C1 segment of cervical spinal cord (tissue), 14 donors: ENCODE measurements at regions not wholly inside any gene's neighbourhood (a gene's known extent, or its start where the extent isn't known, plus 50 kb on each side); places are given as distances from the start of the nearest gene placed in this dataset.
"Not testable (repeated sequence)": the region's sequence is repeated elsewhere in the genome, so short reads cannot be mapped to it uniquely, and the experiment has no call there.

Experiments used
- DNase-seq, 14 donors: peaks; one replicate each; lab custom pipeline; 2025; lab: John Stamatoyannopoulos, UW

DNA sequence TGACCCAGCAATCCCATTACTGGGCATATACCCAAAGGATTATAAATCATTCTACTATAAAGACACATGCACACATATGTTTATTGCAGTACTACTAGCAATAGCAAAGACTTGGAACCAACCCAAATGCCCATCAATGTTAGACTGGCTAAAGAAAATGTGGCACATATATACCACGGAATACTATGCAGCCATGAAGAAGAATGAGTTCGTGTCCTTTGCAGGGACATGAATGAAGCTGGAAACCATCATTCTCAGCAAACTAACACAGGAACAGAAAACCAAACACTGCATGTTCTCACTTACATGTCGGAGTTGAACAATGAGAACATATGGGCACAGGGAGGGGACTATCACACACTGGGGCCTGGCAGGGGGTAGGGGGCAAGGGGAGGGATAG, 183.0 kb downstream of the HACE1 start:
- DNase-seq = not testable (repeated sequence)

DNA sequence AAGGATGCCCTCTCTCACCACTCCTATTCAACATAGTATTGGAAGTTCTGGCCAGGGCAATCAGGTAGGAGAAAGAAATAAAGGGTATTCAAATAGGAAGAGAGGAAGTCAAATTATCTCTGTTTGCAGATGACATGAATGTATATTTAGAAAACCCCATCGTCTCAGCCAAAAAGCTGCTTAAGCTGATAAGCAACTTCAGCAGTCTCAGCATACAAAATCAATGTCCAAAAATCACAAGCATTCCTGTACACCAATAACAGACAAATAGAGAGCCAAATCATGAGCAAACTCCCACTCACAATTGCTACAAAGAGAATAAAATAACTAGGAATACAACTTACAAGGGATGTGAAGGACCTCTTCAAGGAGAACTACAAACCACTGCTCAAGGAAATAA, 184.6 kb downstream of the HACE1 start:
- DNase-seq = not testable (repeated sequence)

DNA sequence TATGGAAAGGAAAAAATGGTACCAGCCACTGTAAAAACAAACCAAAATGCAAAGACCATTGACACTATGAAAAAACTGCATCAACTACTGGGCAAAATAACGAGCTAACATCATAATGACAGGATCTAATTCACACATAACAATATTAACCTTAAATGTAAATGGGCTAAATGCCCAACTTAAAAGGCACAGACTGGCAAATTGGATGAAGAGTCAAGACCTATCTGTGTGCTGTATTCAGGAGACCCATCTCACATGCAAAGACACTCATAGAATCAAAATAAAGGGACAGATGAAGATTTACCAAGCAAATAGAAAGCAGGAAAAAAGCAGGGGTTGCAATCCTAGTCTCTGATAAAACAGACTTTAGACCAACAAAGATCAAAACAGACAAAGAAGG, 186.6 kb downstream of the HACE1 start:
- not testable (repeated sequence) for DNase-seq

DNA sequence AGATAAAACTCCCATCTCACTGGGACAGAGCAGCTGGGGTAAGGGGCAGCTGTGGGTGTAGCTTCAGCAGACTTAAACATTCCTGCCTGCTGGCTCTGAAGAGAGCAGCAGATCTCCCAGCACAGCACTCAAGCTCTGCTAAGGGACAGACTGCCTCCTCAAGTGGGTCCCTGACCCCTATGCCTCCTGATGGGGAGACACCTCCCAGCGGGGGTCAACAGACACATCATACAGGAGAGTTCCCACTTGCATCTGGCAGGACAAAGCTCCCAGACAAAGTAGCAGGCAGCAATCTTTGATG, 188.2 kb downstream of the HACE1 start:
- DNase-seq = not testable (repeated sequence)

DNA sequence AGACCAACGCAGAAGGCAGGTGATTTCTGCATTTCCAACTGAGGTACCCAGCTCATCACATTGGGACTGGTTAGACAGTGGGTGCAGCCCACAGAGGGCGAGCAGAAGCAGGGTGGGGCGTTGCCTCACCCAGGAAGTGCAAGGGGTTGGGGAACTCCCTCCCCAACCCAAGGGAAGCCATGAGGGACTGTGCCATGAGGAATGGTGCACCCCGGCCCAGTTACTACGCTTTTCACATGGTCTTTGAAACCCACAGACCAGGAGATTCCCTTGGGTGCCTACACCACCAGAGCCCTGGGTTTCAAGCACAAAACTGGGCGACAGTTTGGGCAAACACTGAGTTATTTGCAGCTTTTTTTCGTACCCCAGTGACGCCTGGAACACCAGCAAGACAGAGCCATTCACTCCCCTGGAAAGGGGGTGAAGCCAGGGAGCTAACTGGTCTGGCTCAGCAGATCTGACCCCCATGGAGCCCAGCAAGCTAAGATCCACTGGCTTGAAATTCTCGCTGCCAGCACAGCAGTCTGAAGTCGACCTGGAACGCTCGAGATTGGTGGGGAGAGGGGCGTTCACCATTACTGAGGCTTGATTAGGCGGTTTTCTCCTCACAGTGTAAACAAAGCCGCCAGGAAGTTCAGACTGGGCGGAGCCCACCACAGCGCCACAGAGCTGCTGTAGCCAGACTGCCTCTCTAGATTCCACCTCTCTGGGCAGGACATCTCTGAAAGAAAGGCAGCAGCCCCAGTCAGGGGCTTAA, 188.7 kb downstream of the HACE1 start:
- not testable (repeated sequence) for DNase-seq

DNA sequence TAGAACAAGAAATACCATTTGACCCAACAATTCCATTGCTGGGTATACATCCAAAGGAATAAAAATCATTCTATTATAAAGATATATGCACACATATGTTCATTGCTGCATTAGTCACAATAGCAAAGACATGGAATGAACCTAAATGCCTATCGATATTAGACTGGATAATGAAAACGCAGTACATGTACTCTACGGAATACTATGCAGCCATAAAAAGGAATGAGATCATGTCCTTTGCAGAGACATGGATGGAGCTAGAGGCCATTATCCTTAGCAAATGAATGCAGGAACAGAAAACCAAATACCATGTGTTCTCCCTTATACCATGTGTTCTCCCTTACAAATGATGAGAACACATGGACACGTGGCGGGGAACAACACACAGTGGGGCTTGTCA, 190.2 kb downstream of the HACE1 start:
- DNase-seq = no peak

DNA sequence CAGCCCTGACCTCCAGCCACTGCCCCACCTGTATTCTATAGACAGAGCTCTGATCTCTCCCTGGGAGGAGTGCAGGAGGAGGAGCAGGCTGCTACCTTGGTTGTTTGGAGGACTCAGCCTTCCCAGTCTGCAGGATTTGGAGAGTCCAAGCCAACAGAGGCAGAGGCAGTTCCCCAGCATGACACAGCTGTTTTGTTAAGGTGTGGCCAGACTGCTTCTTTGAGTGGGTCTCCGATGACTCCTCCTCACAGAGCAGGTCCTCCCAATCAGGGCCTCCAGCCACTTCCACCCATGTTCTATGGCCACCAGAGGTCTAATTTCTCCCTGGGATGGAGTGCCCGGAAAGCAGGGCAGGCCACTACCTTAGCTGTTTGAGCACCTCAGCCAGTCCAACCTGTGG, 203.5 kb downstream of the HACE1 start:
- no peak for DNase-seq

DNA sequence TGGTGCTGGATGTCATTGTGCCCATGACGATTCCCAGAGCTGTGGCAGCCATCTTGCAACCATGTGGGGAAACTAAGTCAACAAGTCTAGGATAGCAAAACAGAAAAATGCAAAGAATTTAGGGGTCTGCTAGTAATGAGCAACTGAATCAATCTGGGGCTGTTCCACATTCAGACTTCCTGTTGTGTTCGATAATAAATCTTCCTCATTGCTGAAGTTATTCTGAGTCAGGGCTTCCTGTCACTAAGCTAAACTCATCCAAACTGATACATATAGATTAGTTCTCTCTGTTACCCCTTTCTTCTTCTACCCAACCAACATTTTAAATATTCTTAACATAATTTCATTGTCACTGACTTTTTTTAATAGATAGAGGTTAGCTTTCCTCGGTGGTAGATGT, 205.9 kb downstream of the HACE1 start:
- no peak for DNase-seq

DNA sequence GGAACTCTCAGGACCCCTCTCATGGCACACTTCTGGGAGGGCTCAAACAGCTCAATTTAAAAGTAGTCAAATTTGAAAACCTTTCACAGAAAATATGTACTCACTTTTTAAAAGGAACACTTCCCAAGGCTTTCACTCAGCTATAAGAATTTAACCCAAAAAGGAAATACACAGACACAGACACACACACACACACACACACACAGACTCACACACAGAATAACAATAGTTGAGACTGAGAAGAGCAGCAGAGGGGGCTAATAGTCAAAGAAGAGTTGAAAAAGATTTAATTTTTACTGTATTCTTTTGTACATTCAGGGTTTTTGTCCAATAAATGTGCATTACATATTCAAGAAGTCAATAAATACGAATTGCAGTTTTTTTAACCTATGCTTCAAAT, 211.4 kb downstream of the HACE1 start:
- no peak for DNase-seq

DNA sequence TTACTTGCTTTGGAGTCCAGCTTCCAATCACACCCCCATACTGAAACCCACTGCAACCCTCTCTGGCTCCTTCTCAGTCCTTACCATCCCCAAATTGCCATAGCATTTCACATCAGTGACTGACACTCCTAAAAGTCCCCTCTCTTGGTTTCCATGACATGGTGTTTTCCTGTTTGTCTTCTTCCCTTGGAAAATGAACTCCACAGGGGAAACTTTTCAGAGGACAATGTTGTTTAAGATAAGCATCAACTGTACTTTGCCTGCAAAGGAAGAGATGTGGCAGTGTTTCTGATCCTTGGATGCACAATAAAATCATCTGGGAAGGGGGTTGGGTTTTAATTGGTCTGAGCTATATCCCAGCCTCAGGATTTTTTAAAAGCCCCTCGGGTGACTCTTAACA, 214.9 kb downstream of the HACE1 start:
- no peak for DNase-seq

DNA sequence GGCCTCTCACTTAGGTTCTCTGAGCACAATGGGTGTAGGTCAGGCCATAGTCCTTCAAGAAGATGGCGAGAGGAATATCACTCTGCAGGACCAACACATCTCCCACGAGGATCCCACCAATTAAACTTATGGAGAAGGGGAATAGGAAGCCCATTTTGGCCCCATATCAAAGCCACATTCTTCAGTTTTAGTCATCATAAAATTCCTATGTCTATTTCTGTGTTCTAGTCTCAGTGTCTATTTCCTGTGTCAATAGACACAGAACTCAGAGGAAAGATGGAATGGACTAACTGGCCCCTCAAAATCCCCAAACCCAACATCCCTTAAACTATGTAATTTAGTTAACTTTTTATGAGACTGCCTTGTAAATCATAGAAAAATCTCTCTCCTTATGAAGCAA, 216.8 kb downstream of the HACE1 start:
- DNase-seq = no peak

DNA sequence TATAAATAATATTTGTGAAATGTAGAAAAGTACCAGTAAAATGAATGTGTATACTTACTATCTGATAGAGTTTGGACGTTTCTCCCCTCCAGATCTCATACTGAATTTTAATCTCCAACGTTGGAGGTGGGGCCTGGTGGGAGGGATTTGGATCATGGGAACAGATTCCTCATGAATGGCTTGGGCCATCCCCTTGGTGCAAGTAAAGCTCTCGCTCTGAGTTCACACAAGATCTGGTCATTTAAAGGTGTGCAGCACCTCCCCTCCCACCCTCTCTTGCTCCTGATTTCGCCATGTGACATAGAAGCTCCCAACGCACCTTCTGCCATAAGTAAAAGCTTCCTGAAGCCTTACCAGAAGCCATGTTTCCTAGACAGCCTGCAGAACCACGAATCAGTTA, 219.0 kb downstream of the HACE1 start:
- DNase-seq = no peak

DNA sequence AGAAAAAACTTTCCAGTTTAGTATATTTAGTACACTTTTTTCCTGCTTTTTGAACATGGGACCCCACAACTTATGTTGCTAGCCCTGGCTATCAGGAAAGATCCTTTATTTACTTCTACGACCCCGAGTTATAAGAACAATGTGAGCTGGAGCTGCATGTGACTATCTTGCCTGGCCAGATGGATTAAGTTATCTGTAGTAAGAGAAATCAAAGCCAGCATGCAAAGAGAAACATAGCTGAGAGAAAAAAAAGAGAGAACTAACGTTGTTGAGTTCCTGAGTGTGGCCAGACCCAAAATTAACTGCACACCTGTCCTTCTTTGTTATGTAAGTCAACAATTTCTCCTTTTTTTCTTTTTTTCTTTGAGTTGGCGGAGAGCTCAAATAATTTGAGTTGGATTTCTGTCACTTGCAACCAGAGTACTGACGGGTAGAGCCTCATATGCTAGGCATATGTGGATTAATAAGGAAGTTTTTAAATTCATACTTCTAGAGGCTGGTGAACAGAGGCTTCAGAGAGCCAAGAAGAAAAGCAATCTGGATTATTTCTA, 219.5 kb downstream of the HACE1 start:
- DNase-seq = no peak

DNA sequence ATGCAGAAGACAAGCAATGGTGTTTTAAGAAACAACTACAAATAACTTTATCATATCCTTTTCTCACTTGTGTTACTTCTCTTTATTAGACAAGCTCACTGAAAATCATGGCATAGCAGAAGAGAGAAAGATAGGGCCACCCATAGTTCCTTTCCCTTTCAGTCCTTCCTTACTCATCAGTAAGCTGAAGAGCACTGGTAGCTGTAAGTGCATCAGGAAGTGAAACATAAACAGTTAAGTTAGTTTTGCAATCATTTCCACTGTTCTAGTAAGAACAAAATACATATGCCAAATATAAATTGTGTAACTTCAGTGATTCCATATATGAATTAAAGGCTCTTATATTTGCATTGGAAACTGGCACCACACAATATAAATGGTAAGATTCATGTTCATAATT, 220.1 kb downstream of the HACE1 start:
- DNase-seq = no peak

DNA sequence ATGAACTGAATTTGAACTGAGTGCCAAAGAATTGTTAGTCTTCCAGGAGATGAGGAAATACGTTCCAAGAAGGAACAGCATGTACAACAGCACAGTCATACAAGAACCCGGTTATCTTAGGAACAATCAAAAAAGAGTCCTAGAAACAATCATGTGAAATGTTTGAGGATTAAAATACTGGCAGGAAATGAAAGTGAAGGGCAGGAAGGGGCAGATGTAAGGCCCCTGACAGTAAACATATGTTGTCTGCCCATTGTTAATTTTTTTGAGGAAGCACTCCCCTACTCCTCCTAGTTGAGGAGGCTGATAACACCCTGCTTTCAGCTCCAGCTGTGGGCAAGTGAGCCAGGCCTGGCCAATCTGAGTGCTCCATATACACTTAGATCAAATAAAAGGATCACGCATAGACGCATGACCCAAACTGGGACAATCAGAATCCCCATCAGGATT, 220.9 kb downstream of the HACE1 start:
- DNase-seq = peak in 1 of 14 donors; percentile 16

DNA sequence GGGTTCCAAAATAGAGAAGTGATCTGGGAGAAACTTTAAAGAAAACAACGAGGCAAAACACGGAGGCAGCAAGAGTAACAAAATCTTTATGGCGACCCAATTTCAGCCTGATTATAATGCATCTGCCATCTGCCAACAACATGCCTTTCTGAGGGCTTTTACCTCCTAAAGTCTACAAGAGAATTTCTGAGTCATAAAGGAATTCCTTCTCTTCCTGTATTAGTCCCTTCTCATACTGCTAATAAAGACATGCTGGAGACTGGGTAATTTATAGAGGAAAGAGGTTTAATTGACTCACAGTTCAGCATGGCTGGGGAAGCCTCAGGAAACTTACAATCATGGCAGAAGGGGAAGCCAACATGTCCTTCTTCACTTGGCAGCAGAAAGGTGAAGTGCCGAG, 226.6 kb downstream of the HACE1 start:
- no peak for DNase-seq

DNA sequence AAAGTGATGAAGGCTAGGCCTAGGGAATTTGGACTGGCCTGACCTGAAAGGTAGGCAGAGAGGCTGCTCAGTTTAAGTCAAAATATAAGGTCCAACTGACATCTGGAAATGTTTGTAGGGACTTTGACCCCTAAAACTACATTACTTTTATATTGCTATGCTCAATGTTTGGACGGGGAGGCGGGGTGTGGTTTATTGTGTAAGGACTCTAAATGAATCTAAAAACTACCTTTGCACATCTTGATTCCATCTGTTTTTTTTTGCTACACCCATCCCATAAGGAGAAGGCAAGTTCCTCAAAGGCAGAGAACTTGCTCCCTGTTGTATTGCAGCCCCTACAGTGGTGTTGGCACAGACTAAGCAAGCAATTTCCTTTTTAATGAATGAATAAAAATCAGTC, 227.1 kb downstream of the HACE1 start:
- no peak for DNase-seq

DNA sequence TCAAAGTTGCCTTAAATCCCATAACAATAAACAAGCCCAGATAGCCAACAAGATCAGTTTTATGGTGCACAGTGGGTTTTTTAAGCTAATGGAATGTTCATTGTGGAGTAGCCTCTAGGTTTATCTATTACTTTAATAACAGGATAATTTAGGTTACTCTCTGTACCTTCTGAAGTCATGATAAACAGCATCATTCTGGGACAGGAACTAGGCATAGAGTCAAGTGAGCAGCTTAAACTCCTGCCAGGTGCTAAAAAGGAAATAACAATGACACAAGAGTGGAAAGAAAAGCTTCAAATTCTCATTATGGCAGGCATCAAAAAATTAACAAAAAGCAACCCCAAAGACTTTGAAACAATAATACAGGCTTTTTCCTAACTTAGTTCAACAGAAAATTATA, 228.8 kb downstream of the HACE1 start:
- no peak for DNase-seq

DNA sequence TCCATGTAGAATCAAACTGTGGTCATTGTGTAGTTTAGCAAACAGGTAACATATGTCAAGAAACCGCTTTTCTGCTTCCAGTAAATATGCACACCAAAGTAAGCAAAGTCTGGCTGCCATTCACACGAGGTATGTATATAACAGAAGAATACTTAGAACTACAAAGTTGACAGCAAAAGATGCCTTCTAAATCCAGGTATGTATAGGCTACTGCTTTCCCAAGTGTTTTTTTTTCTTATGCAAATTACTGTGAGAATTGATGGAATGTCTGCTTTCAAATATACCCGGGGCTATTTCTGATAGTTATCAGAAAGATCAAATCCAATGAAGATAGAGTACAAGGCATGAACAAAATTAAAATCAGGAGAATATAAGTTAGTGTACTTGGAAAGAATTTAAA, 229.2 kb downstream of the HACE1 start:
- DNase-seq = no peak

DNA sequence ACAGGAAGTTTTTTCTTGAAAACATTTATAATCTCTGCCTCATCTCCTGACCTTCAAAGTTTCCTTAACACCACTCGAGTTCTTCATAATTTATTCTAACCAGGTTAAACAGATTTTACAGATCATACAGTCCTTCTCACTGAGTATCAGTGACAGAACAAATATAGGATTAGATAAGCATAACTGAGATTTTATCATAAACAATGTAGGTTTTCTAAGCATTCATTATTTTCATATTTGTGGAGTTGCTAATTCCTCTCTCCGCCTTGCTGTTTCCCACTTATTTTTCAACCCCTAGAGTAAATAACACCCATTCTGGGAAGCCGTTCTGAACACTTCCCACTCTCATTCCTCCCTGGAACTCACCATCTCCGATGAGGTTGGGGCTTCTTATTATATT, 229.9 kb downstream of the HACE1 start:
- no peak for DNase-seq

DNA sequence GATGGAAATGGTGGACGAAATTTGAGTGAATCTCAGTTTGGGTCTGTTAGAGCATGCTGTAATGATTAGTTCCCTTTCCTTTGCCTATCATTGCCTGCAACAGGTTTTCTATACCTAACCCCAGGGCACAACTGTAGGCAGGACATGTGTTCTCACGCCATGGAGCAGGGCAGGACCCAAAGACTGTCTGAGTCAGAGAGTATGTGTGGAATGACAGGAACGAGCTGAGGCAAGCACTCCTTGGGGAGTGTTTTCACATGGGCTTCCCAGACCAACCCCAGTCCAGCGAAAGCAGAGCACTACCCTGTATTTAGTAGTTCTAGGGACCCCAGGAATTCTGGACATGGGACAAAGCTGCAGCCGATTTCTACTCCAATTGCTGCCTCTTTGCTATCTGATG, 234.2 kb downstream of the HACE1 start:
- DNase-seq = no peak

DNA sequence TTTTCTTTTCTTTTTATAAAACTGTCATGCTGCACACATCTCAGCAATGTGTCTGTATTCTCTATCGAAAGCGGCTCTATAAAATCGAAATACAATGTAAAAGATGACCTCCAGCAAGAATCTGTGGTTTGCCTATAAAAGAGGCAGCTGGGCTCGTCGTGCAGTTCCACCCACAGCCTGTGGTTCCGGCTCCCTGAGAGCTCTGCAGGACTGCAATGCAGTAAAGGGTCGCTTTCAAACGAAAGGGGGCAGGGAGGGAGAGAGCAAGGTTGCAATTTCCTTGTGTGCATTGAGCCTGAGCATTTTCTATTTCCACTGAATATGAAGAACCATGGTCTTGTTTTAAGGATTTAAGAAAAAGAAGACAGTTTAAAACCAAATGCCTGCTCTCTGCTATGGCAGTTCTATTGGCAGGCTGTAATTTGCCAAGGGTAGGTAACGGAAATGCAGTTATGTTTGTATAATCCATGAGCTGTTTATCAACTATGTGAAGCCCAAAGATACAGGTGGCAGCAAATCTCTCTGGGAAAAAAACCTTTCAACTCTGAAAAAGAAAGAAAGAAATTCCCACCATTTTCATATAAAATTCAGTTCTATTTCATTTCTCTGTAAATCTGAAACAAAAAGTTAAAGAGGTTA, 236.5 kb downstream of the HACE1 start:
- DNase-seq = no peak

DNA sequence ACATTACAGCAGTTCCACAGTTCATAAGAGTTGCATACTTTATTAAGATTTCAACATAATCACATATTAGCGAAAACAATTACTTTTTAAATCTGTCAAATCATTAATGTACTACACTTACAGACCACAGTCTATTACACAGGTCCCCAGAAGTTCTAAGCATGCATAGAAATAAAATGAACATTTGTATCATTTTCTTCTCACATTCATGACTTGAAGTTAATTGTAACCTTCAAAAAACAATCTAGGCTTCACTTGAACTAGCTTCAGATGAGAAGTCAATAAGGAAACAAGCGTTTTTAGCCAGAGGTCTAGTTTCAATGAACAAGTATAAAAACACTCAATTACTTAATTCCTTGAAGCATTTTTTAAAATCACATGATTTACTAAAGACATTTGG, 238.3 kb downstream of the HACE1 start:
- no peak for DNase-seq
